H9 (cell line): ENCODE measurements at regions not wholly inside any gene's neighbourhood (a gene's known extent, or its start where the extent isn't known, plus 50 kb on each side); places are given as distances from the start of the nearest gene placed in this dataset.

Source experiments
- DNase-seq: peaks from one replicate; pipeline ENCODE4 v3.0.0-alpha.2; 2017
- H2AFZ ChIP-seq: one replicate; pipeline ENCODE4 v1.6.1; 2013; ENCODE audit warnings: mild to moderate bottlenecking, low read length, control low read depth, moderate library complexity
- H2AK5ac ChIP-seq: 2 replicates; pipeline ENCODE4 v1.6.1; 2013; ENCODE audit warnings: low read length, control low read depth, mixed read lengths; ENCODE audit not compliant: insufficient read length
- H2BK120ac ChIP-seq: one replicate; pipeline ENCODE4 v1.6.1; 2013; ENCODE audit warnings: low read depth, mild to moderate bottlenecking, low read length, control low read depth, inconsistent platforms; ENCODE audit not compliant: poor library complexity, severe bottlenecking
- H2BK12ac ChIP-seq: 2 replicates; pipeline ENCODE4 v1.6.1; 2013; ENCODE audit warnings: low read length, control low read depth, mixed read lengths, low read depth; ENCODE audit not compliant: insufficient read length
- H2BK15ac ChIP-seq: 2 replicates; pipeline ENCODE4 v1.6.1; 2013; ENCODE audit warnings: low read depth, low read length, control low read depth
- H2BK20ac ChIP-seq: one replicate; pipeline ENCODE4 v1.6.1; 2013; ENCODE audit warnings: low read depth, mild to moderate bottlenecking, low read length, control low read depth, inconsistent platforms; ENCODE audit not compliant: poor library complexity, severe bottlenecking
- H2BK5ac ChIP-seq: 2 replicates; pipeline ENCODE4 v1.6.1; 2013; ENCODE audit warnings: low read length, control low read depth, mixed read lengths; ENCODE audit not compliant: insufficient read length
- H3K14ac ChIP-seq: 2 replicates; pipeline ENCODE4 v1.6.1; 2013; ENCODE audit warnings: low read length, control low read depth; ENCODE audit not compliant: insufficient read depth
- H3K18ac ChIP-seq: 2 replicates; pipeline ENCODE4 v1.6.1; 2013; ENCODE audit warnings: low read depth, mild to moderate bottlenecking, mixed read lengths, low read length, control low read depth; ENCODE audit not compliant: insufficient read length
- H3K23ac ChIP-seq: 2 replicates; pipeline ENCODE4 v1.6.1; 2013; ENCODE audit warnings: low read length, control low read depth, mixed read lengths, low read depth; ENCODE audit not compliant: insufficient read length
- H3K23me2 ChIP-seq: 2 replicates; pipeline ENCODE4 v1.6.1; 2013; ENCODE audit warnings: low read depth, mild to moderate bottlenecking, mixed read lengths, low read length, control low read depth; ENCODE audit not compliant: insufficient read length, poor library complexity, severe bottlenecking
- H3K27ac ChIP-seq: 2 replicates; pipeline ENCODE4 v1.5.1; 2013; ENCODE audit warnings: low read length, control low read depth, mixed read lengths, low read depth; ENCODE audit not compliant: insufficient read length
- H3K27me3 ChIP-seq: 2 replicates; pipeline ENCODE4 v1.6.1; 2013; ENCODE audit warnings: low read length, control low read depth, inconsistent platforms; ENCODE audit not compliant: insufficient read depth
- H3K4ac ChIP-seq: 2 replicates; pipeline ENCODE4 v1.6.1; 2013; ENCODE audit warnings: low read depth, mild to moderate bottlenecking, control low read depth, inconsistent platforms, low read length, moderate library complexity
- H3K4me1 ChIP-seq: 2 replicates; pipeline ENCODE4 v1.6.1; 2013; ENCODE audit warnings: low read length, control low read depth, inconsistent platforms; ENCODE audit not compliant: insufficient read depth
- H3K4me2 ChIP-seq: 2 replicates; pipeline ENCODE4 v1.6.1; 2013; ENCODE audit warnings: low read length, control low read depth, mixed read lengths; ENCODE audit not compliant: insufficient read length, insufficient read depth
- H3K56ac ChIP-seq: 2 replicates; pipeline ENCODE4 v1.6.1; 2013; ENCODE audit warnings: low read depth, mild to moderate bottlenecking, mixed read lengths, low read length, control low read depth; ENCODE audit not compliant: insufficient read length
- H3K79me1 ChIP-seq: 2 replicates; pipeline ENCODE4 v1.6.1; 2013; ENCODE audit warnings: low read depth, mild to moderate bottlenecking, moderate library complexity, low read length, control low read depth, inconsistent platforms; ENCODE audit not compliant: insufficient read depth, poor library complexity, severe bottlenecking
- H3K79me2 ChIP-seq: 2 replicates; pipeline ENCODE4 v1.6.1; 2013; ENCODE audit warnings: low read length, control low read depth, inconsistent platforms; ENCODE audit not compliant: insufficient read depth
- H3K9ac ChIP-seq: 2 replicates; pipeline ENCODE4 v1.6.1; 2013; ENCODE audit warnings: low read length, control low read depth, mixed read lengths; ENCODE audit not compliant: insufficient read length; ENCODE audit errors: extremely low read depth
- H3K9me3 ChIP-seq: one replicate; pipeline ENCODE4 v1.6.1; 2013; ENCODE audit warnings: low read depth, low read length, inconsistent platforms; ENCODE audit not compliant: control insufficient read depth
- H3T11ph ChIP-seq: one replicate; pipeline ENCODE4 v1.6.1; 2013; ENCODE audit warnings: mild to moderate bottlenecking, low read length, control low read depth, inconsistent platforms
- H4K20me1 ChIP-seq: one replicate; pipeline ENCODE4 v1.6.1; 2013; ENCODE audit not compliant: control insufficient read depth, insufficient read length, insufficient read depth
- H4K5ac ChIP-seq: 2 replicates; pipeline ENCODE4 v1.6.1; 2013; ENCODE audit warnings: low read depth, mild to moderate bottlenecking, mixed read lengths, low read length, control low read depth; ENCODE audit not compliant: insufficient read length
- H4K8ac ChIP-seq: replicated peaks from 2 replicates; pipeline ENCODE4 v1.6.1; 2013; ENCODE audit warnings: low read length, control low read depth, mixed read lengths, low read depth; ENCODE audit not compliant: insufficient read length
- H4K91ac ChIP-seq: 2 replicates; pipeline ENCODE4 v1.6.1; 2013; ENCODE audit warnings: low read depth, mild to moderate bottlenecking, moderate library complexity, mixed read lengths, low read length, control low read depth; ENCODE audit not compliant: insufficient read length
- H3K27ac Mint-ChIP-seq, 3 experiments: 2 replicates in 2 of 3; 3 replicates in 1 of 3; pipeline ENCODE4 v1.8.0; 2020 to 2021; ENCODE audit warnings: mixed read lengths in 3 of 3, mild to moderate bottlenecking in 1 of 3, moderate library complexity in 1 of 3
- H3K27me3 Mint-ChIP-seq: 2 replicates; pipeline ENCODE4 v1.8.0; 2021; ENCODE audit warnings: low read depth, mild to moderate bottlenecking, moderate library complexity, mixed read lengths
- H3K36me3 Mint-ChIP-seq, 3 experiments: 2 replicates in 2 of 3; 3 replicates in 1 of 3; pipeline ENCODE4 v1.8.0; 2020 to 2021; ENCODE audit warnings: low read depth in 3 of 3, mixed read lengths in 3 of 3; ENCODE audit not compliant: insufficient read depth in 1 of 3
- H3K4me1 Mint-ChIP-seq, 2 experiments: 2 replicates each; pipeline ENCODE4 v1.8.0; 2020; ENCODE audit warnings: mixed read lengths in 2 of 2
- H3K4me3 Mint-ChIP-seq, 2 experiments: 2 replicates in 1 of 2; 3 replicates in 1 of 2; pipeline ENCODE4 v1.8.0; 2020 to 2021; ENCODE audit warnings: mild to moderate bottlenecking in 2 of 2, mixed read lengths in 2 of 2, moderate library complexity in 1 of 2
- H3K9me3 Mint-ChIP-seq, 2 experiments: 2 replicates in 1 of 2; 3 replicates in 1 of 2; pipeline ENCODE4 v1.8.0; 2020; ENCODE audit warnings: mild to moderate bottlenecking in 2 of 2, mixed read lengths in 2 of 2, moderate library complexity in 1 of 2
- WGBS: extraction: QIAGEN DNeasy Blood & Tissue Kit; methylation state at CpG from one replicate; pipeline ENCODE4 v1.1.7; 2013; ENCODE audit warnings: missing lambda C conversion rate, low lambda C conversion rate, mixed read lengths; ENCODE audit not compliant: insufficient read length; ENCODE audit errors: extremely low coverage; 5-methylcytosine and 5-hydroxymethylcytosine counted together
- TF ChIP-seq, protein P1 (sequence below): fragments of 200-600 bp; sonication (generic); conservative IDR thresholded peaks from 3 replicates; pipeline ENCODE4 v1.8.0; 2021; ENCODE audit warnings: antibody characterized with exemption, mild to moderate bottlenecking

DNA sequence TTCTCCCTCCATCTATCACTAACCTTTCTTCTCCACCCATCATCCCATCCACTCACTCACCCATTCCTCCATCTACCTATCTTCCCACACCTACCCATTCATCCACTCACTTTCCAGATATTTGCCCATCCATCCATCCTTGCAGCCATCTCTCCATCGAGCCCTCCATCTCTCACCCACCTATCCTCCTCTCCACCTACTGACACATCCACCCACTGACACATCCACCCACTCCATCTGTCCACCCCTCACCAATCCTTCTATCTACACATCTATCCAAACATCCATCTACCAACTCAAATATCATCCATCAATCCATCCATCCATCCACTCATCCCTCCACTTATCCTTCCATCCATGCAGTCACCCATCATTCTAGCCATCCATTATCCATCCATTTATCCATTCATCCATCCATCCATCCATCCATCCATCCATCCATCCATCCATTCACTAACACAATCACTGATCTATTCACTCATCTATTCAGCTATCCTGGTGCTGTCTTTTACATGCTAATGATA is 68.9 kb upstream of the SPTLC1 start:
- no peak overlapping the region for H2BK5ac ChIP-seq
- no peak overlapping the region for H4K8ac ChIP-seq
- H3K56ac ChIP-seq, result no peak overlapping the region
- H3K23ac ChIP-seq, result no peak overlapping the region
- Mint-ChIP-seq H3K27me3 (peaks cover 4% of the 10 kb centered on the region; the same call in 1 of the 2 replicates), H3K27ac (no peak overlapping the region), H3K9me3 (peaks cover 3 to 6% of the 10 kb centered on the region in 2 experiments; a peak in 3 of 5 replicates), H3K4me3 (no peak overlapping the region), H3K36me3 (0 out of 7 replicates have a peak, but pooled peaks cover 0 to 3% (median 0%) of the 10 kb centered on the region in 3 experiments), H3K4me1 (peaks cover 0 to 6% of the 10 kb centered on the region in 2 experiments; a peak in 2 of 4 replicates)
- H2AFZ ChIP-seq, result no peak overlapping the region
- H2BK20ac ChIP-seq, result no peak overlapping the region
- no peaks in the 10 kb centered on the region for H3K79me2 ChIP-seq
- no peak overlapping the region for H3K14ac ChIP-seq
- H3K9ac ChIP-seq, result no peak overlapping the region
- H4K5ac ChIP-seq, result no peak overlapping the region
- no peak overlapping the region for H2BK12ac ChIP-seq
- no peaks in the 10 kb centered on the region for H3K9me3 ChIP-seq
- no peak overlapping the region for H3T11ph ChIP-seq
- H4K91ac ChIP-seq, result no peak overlapping the region
- DNase-seq, result no peak
- no peaks in the 10 kb centered on the region for H4K20me1 ChIP-seq
- TF ChIP-seq, protein P1, sequence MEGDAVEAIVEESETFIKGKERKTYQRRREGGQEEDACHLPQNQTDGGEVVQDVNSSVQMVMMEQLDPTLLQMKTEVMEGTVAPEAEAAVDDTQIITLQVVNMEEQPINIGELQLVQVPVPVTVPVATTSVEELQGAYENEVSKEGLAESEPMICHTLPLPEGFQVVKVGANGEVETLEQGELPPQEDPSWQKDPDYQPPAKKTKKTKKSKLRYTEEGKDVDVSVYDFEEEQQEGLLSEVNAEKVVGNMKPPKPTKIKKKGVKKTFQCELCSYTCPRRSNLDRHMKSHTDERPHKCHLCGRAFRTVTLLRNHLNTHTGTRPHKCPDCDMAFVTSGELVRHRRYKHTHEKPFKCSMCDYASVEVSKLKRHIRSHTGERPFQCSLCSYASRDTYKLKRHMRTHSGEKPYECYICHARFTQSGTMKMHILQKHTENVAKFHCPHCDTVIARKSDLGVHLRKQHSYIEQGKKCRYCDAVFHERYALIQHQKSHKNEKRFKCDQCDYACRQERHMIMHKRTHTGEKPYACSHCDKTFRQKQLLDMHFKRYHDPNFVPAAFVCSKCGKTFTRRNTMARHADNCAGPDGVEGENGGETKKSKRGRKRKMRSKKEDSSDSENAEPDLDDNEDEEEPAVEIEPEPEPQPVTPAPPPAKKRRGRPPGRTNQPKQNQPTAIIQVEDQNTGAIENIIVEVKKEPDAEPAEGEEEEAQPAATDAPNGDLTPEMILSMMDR, result no peak
- H3K27ac ChIP-seq, result no peak overlapping the region
- WGBS, result no CpG with 5 or more reads among the region's 1 CpG
- H2AK5ac ChIP-seq, result no peak overlapping the region
- H2BK15ac ChIP-seq, result no peak overlapping the region
- no peaks in the 10 kb centered on the region for H3K79me1 ChIP-seq
- no peaks in the 10 kb centered on the region for H3K23me2 ChIP-seq
- no peak overlapping the region for H3K4ac ChIP-seq
- H2BK120ac ChIP-seq, result no peak overlapping the region
- no peaks in the 10 kb centered on the region for H3K4me1 ChIP-seq
- H3K4me2 ChIP-seq, result no peak overlapping the region
- H3K18ac ChIP-seq, result no peak overlapping the region
- no peaks in the 10 kb centered on the region for H3K27me3 ChIP-seq
